HL-60 (cell line): ENCODE measurements at regions not wholly inside any gene's neighbourhood (a gene's known extent, or its start where the extent isn't known, plus 50 kb on each side); places are given as distances from the start of the nearest gene placed in this dataset.

Experiments used
- DNase-seq, 2 experiments: peaks; one replicate each; pipeline ENCODE4 v3.0.0-alpha.2; 2010 to 2020; ENCODE audit warnings: low read depth in 1 of 2, low spot score in 1 of 2
- H3K27ac ChIP-seq: fragments of 250-450 bp; sonication (Bioruptor Pico); replicated peaks from 2 replicates; pipeline ENCODE4 v1.5.1; 2020; ENCODE audit warnings: mild to moderate bottlenecking, moderate library complexity
- H3K27me3 ChIP-seq: fragments of 250-450 bp; sonication (Bioruptor Pico); 2 replicates; pipeline ENCODE4 v1.5.1; 2021; ENCODE audit warnings: mild to moderate bottlenecking, moderate library complexity; ENCODE audit not compliant: insufficient read depth, poor library complexity, severe bottlenecking
- H3K4me3 ChIP-seq: replicated peaks from 2 replicates; pipeline ENCODE4 v1.5.1; 2011; ENCODE audit warnings: mild to moderate bottlenecking, control low read depth, low read length; ENCODE audit not compliant: insufficient read depth
- GABPA ChIP-seq: IDR thresholded peaks from 2 replicates; pipeline ENCODE4 v1.6.1; 2012; ENCODE audit warnings: low read depth
- POLR2AphosphoS5 ChIP-seq: IDR thresholded peaks from 2 replicates; pipeline ENCODE4 v1.6.1; 2012; ENCODE audit warnings: low read depth
- REST ChIP-seq: IDR thresholded peaks from 2 replicates; pipeline ENCODE4 v1.6.1; 2012; ENCODE audit warnings: low read depth; ENCODE audit not compliant: insufficient replicate concordance
- SPI1 ChIP-seq: IDR thresholded peaks from 2 replicates; pipeline ENCODE4 v1.6.1; 2012; ENCODE audit warnings: low read depth, mild to moderate bottlenecking, borderline replicate concordance
- TF ChIP-seq, protein P1 (sequence below): IDR thresholded peaks from one replicate; pipeline ENCODE4 v1.5.1; 2011; ENCODE audit warnings: low read length, control low read depth, inconsistent platforms; ENCODE audit not compliant: insufficient read depth

DNA sequence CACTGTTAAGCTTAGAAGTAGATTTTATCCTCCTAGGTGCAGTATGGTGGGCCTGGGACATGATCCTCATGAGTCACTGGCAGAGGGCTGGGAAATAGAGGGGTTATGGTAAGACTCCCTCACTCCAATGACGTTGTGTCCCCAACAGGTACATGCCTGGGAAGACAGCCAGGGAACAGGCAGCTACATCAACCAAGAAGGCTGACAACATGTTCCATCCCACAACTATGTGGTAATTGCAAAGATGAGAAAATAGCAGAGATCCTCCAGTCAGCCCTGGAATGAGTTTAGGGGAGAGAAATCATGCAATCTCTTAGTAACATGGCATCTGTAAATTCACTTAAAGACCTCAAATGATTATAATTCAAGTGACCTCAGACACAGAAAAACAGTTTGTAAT lies 114.4 kb upstream of the LIFR start:
- H3K4me3 ChIP-seq, result no peak overlapping the region
- no peak for DNase-seq
- no peak overlapping the region for H3K27ac ChIP-seq
- TF ChIP-seq POLR2AphosphoS5, result no peak
- H3K27me3 ChIP-seq, result peaks cover 2% of the 10 kb centered on the region

DNA sequence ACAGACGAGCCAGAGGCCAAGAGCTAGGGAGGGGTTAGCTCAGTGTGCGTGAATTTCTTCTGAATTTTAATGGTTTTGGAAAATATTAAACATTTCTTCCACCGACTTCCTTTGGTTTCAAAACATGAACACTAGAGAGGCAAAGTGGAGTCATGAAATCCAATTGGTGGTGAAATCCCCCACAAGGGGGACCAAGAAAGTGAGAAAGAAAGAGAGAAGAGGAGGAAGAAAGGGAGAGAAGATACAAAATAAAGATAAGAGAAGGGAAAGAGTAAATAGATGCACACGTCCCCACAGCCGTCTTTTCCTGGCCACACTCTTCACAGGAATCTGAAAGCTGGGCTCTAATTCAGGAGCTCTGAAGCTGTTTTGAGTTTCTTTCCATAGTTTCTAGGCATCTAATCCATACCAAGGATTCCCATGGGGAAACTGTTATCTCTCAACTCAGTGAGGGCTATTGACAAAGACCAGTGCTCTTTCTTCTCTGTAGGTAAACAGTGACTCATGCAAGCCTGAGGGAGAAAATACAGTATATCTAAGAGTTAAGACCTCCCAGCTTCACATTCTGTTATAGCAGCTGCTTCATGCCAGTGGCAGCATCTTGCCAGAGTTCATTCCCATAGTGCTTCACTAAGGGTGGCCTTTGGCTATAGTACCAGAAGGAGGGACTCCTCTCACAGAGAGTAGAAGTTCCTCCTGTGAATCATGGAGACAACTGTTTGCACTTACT lies 115.8 kb upstream of the LIFR start:
- TF ChIP-seq POLR2AphosphoS5 (no peak), SPI1 (no peak), REST (no peak), GABPA (no peak)
- TF ChIP-seq, protein P1, sequence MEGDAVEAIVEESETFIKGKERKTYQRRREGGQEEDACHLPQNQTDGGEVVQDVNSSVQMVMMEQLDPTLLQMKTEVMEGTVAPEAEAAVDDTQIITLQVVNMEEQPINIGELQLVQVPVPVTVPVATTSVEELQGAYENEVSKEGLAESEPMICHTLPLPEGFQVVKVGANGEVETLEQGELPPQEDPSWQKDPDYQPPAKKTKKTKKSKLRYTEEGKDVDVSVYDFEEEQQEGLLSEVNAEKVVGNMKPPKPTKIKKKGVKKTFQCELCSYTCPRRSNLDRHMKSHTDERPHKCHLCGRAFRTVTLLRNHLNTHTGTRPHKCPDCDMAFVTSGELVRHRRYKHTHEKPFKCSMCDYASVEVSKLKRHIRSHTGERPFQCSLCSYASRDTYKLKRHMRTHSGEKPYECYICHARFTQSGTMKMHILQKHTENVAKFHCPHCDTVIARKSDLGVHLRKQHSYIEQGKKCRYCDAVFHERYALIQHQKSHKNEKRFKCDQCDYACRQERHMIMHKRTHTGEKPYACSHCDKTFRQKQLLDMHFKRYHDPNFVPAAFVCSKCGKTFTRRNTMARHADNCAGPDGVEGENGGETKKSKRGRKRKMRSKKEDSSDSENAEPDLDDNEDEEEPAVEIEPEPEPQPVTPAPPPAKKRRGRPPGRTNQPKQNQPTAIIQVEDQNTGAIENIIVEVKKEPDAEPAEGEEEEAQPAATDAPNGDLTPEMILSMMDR, result no peak
- Histone ChIP-seq H3K27ac (no peak overlapping the region), H3K27me3 (peaks cover 1% of the 10 kb centered on the region), H3K4me3 (no peak overlapping the region)
- no peak for DNase-seq

GRCh38 chr5:38673671-38674071 lies 117.2 kb upstream of the LIFR start:
- Histone ChIP-seq H3K4me3 (no peak overlapping the region), H3K27ac (no peak overlapping the region), H3K27me3 (no peaks in the 10 kb centered on the region)
- TF ChIP-seq SPI1, result no peak
- TF ChIP-seq GABPA, result no peak
- TF ChIP-seq POLR2AphosphoS5, result no peak
- TF ChIP-seq, protein P1, result no peak
- no peak for TF ChIP-seq REST
- DNase-seq, result no peak

GRCh38 chr5:38675443-38675842 lies 119.0 kb upstream of the LIFR start:
- Histone ChIP-seq H3K4me3 (no peak overlapping the region), H3K27me3 (no peaks in the 10 kb centered on the region), H3K27ac (no peak overlapping the region)
- no peak for TF ChIP-seq SPI1
- no peak for DNase-seq

- no peak overlapping the region for H3K4me3 ChIP-seq
- H3K27ac ChIP-seq, result no peak overlapping the region
- no peak for DNase-seq
- no peaks in the 10 kb centered on the region for H3K27me3 ChIP-seq
- TF ChIP-seq SPI1 (no peak), GABPA (no peak), REST (no peak), POLR2AphosphoS5 (no peak)
- TF ChIP-seq, protein P1, result no peak
These were observed 121.2 kb upstream of the LIFR start for GRCh38 chr5:38677636-38678035.
